Hepatocyte (in vitro differentiated cells): ENCODE measurements at regions not wholly inside any gene's neighbourhood (a gene's known extent, or its start where the extent isn't known, plus 50 kb on each side); places are given as distances from the start of the nearest gene placed in this dataset.

Source experiments
- DNase-seq: peaks from one replicate; pipeline ENCODE4 v3.0.0-alpha.2; 2016; ENCODE audit warnings: low spot score
- H2AFZ ChIP-seq: fragments of 200-600 bp; sonication (generic); 2 replicates; pipeline ENCODE4 v1.6.0; 2016; ENCODE audit warnings: antibody characterized with exemption, mild to moderate bottlenecking
- H3K27ac ChIP-seq: fragments of 200-600 bp; sonication (generic); 2 replicates; pipeline ENCODE4 v1.5.1; 2016; ENCODE audit warnings: mild to moderate bottlenecking
- H3K27me3 ChIP-seq: fragments of 200-600 bp; sonication (generic); 2 replicates; pipeline ENCODE4 v1.6.1; 2016
- H3K36me3 ChIP-seq: fragments of 200-600 bp; sonication (generic); replicated peaks from 2 replicates; pipeline ENCODE4 v1.5.1; 2016; ENCODE audit warnings: low read depth; ENCODE audit not compliant: insufficient read depth
- H3K4me1 ChIP-seq: fragments of 200-600 bp; sonication (generic); 2 replicates; pipeline ENCODE4 v1.5.1; 2016; ENCODE audit warnings: mild to moderate bottlenecking, moderate library complexity; ENCODE audit not compliant: insufficient read depth
- H3K4me2 ChIP-seq: fragments of 200-600 bp; sonication (generic); 2 replicates; pipeline ENCODE4 v1.6.0; 2016
- H3K4me3 ChIP-seq: fragments of 200-600 bp; sonication (generic); 2 replicates; pipeline ENCODE4 v1.5.1; 2016; ENCODE audit warnings: mild to moderate bottlenecking
- H3K79me2 ChIP-seq: fragments of 200-600 bp; sonication (generic); 2 replicates; pipeline ENCODE4 v1.6.0; 2017; ENCODE audit warnings: mild to moderate bottlenecking
- H3K9me2 ChIP-seq: fragments of 200-600 bp; sonication (generic); replicated peaks from 2 replicates; pipeline ENCODE4 v1.6.0; 2017; ENCODE audit warnings: mild to moderate bottlenecking; ENCODE audit not compliant: insufficient read depth
- H3K9me3 ChIP-seq: fragments of 200-600 bp; sonication (generic); 2 replicates; pipeline ENCODE4 v1.5.1; 2016; ENCODE audit warnings: low read depth, mild to moderate bottlenecking
- H4K20me1 ChIP-seq: fragments of 200-600 bp; sonication (generic); 2 replicates; pipeline ENCODE4 v1.6.0; 2016; ENCODE audit warnings: mild to moderate bottlenecking; ENCODE audit not compliant: insufficient read depth, poor library complexity, severe bottlenecking
- CTCF ChIP-seq: fragments of 200-600 bp; sonication (generic); IDR thresholded peaks from 2 replicates; pipeline ENCODE4 v1.5.1; 2016; ENCODE audit warnings: antibody characterized with exemption, mild to moderate bottlenecking; ENCODE audit not compliant: poor library complexity
- EZH2 ChIP-seq: fragments of 200-600 bp; sonication (generic); IDR thresholded peaks from 2 replicates; pipeline ENCODE4 v1.6.1; 2016; ENCODE audit warnings: antibody characterized with exemption, mild to moderate bottlenecking, borderline replicate concordance
- EZH2phosphoT487 ChIP-seq: fragments of 200-600 bp; sonication (generic); IDR thresholded peaks from one replicate; pipeline ENCODE4 v1.6.1; 2018; ENCODE audit warnings: antibody characterized with exemption, mild to moderate bottlenecking, low read depth, moderate library complexity; ENCODE audit not compliant: unreplicated experiment, severe bottlenecking
- WGBS: methylation state at CpG from one replicate; pipeline ENCODE4 v1.1.6; 2016; ENCODE audit warnings: low lambda C conversion rate; ENCODE audit errors: missing lambda C conversion rate; 5-methylcytosine and 5-hydroxymethylcytosine counted together

- no peaks in the 10 kb centered on the region for H3K9me2 ChIP-seq
- no peaks in the 10 kb centered on the region for H3K79me2 ChIP-seq
- H3K27ac ChIP-seq: no peak overlapping the region
- no peak overlapping the region for H3K4me3 ChIP-seq
- H3K4me1 ChIP-seq: peaks cover 2% of the 10 kb centered on the region
- TF ChIP-seq EZH2phosphoT487 (no peak), CTCF (no peak), EZH2 (no peak)
- H3K9me3 ChIP-seq: no peaks in the 10 kb centered on the region
- 70% methylated on average over 3 of the region's 3 CpGs for WGBS
- DNase-seq: no peak
- no peaks in the 10 kb centered on the region for H3K27me3 ChIP-seq
- H4K20me1 ChIP-seq: no peaks in the 10 kb centered on the region
- H2AFZ ChIP-seq: no peak overlapping the region
- H3K36me3 ChIP-seq: no peaks in the 10 kb centered on the region
- no peak overlapping the region for H3K4me2 ChIP-seq
Measured at GRCh38 chr5:35333366-35333765, 103.1 kb upstream of the PRLR start.

GRCh38 chr5:35331956-35332950 is 102.0 kb upstream of the PRLR start:
- no peak overlapping the region for H3K4me3 ChIP-seq
- H3K36me3 ChIP-seq: no peaks in the 10 kb centered on the region
- no peak for DNase-seq
- H3K4me1 ChIP-seq: no peaks in the 10 kb centered on the region
- no peak overlapping the region for H2AFZ ChIP-seq
- no peaks in the 10 kb centered on the region for H3K9me3 ChIP-seq
- WGBS: 80% methylated on average over 8 of the region's 8 CpGs
- no peaks in the 10 kb centered on the region for H3K79me2 ChIP-seq
- TF ChIP-seq EZH2 (no peak), CTCF (no peak), EZH2phosphoT487 (no peak)
- H4K20me1 ChIP-seq: no peaks in the 10 kb centered on the region
- H3K27ac ChIP-seq: no peak overlapping the region
- H3K27me3 ChIP-seq: no peaks in the 10 kb centered on the region
- no peak overlapping the region for H3K4me2 ChIP-seq
- H3K9me2 ChIP-seq: no peaks in the 10 kb centered on the region

GRCh38 chr5:35325836-35326235 is 95.5 kb upstream of the PRLR start:
- Histone ChIP-seq H3K4me2 (no peak overlapping the region), H3K4me1 (no peaks in the 10 kb centered on the region), H3K4me3 (no peak overlapping the region), H3K27ac (no peak overlapping the region), H2AFZ (no peak overlapping the region), H3K9me2 (no peaks in the 10 kb centered on the region), H3K27me3 (no peaks in the 10 kb centered on the region), H4K20me1 (no peaks in the 10 kb centered on the region), H3K79me2 (no peaks in the 10 kb centered on the region), H3K9me3 (no peaks in the 10 kb centered on the region), H3K36me3 (no peaks in the 10 kb centered on the region)
- TF ChIP-seq EZH2: no peak
- no peak for TF ChIP-seq CTCF
- TF ChIP-seq EZH2phosphoT487: no peak
- WGBS: 92% methylated on average over 3 of the region's 3 CpGs
- no peak for DNase-seq
